K562 (cell line): ENCODE measurements at regions not wholly inside any gene's neighbourhood (a gene's known extent, or its start where the extent isn't known, plus 50 kb on each side); places are given as distances from the start of the nearest gene placed in this dataset.

Experiments
- ARID3B ChIP-seq: fragments of 250-450 bp; sonication (Bioruptor Pico); IDR thresholded peaks from 2 replicates; pipeline ENCODE4 v1.4.0; 2020; ENCODE audit warnings: borderline replicate concordance
- ETS1 ChIP-seq: conservative IDR thresholded peaks from 2 replicates; pipeline ENCODE4 v1.6.1; 2011; ENCODE audit warnings: low read depth, mild to moderate bottlenecking, low read length; ENCODE audit not compliant: control insufficient read depth
- IRF2 ChIP-seq: sonication (generic); formaldehyde crosslinking; IDR thresholded peaks from 2 replicates; pipeline ENCODE4 v1.8.1; 2022; ENCODE audit warnings: mild to moderate bottlenecking, missing genetic modification reagents
- JUND ChIP-seq, 2 experiments: IDR thresholded peaks; 2 replicates in 1 of 2; 3 replicates in 1 of 2; pipeline ENCODE4 v1.6.1; 2011; ENCODE audit warnings: borderline replicate concordance in 2 of 2, low read depth in 2 of 2, low read length in 2 of 2, improper control_type of control experiment in 1 of 2, missing biosample characterization in 1 of 2, missing genetic modification characterization in 1 of 2, missing genetic modification reagents in 1 of 2
- KLF13 ChIP-seq: fragments of 450-650 bp; IDR thresholded peaks from 2 replicates; pipeline ENCODE4 v1.6.1; 2016; ENCODE audit warnings: missing genetic modification characterization, low read depth, mild to moderate bottlenecking, missing compliant biosample characterization, moderate library complexity, borderline replicate concordance
- SMARCA5 ChIP-seq: fragments of 450-650 bp; IDR thresholded peaks from 2 replicates; pipeline ENCODE4 v1.6.1; 2016
- SOX6 ChIP-seq: fragments of 450-650 bp; IDR thresholded peaks from 2 replicates; pipeline ENCODE4 v1.6.1; 2014; ENCODE audit warnings: mild to moderate bottlenecking
- STAG1 ChIP-seq: sonication (generic); formaldehyde crosslinking; IDR thresholded peaks from 2 replicates; pipeline ENCODE4 v1.5.0; 2020; ENCODE audit warnings: missing genetic modification reagents, borderline replicate concordance
- TCF7L2 ChIP-seq: fragments of 150-350 bp; IDR thresholded peaks from 2 replicates; pipeline ENCODE4 v1.6.1; 2016; ENCODE audit warnings: low read depth, mild to moderate bottlenecking, low read length, moderate library complexity
- TCFL5 ChIP-seq: fragments of 250-450 bp; sonication (Bioruptor Pico); conservative IDR thresholded peaks from 2 replicates; pipeline ENCODE4 v1.6.1; 2021; ENCODE audit warnings: mild to moderate bottlenecking, moderate library complexity, matching md5 sums
- TEAD2 ChIP-seq: fragments of 450-650 bp; IDR thresholded peaks from 2 replicates; pipeline ENCODE4 v1.6.1; 2016; ENCODE audit warnings: missing genetic modification characterization, control low read depth, missing compliant biosample characterization
- YBX1 ChIP-seq: fragments of 450-650 bp; IDR thresholded peaks from 2 replicates; pipeline ENCODE4 v1.7.1; 2016; ENCODE audit warnings: mild to moderate bottlenecking
- ZNF174 ChIP-seq: fragments of 250-450 bp; sonication (Bioruptor Pico); IDR thresholded peaks from 2 replicates; pipeline ENCODE4 v1.4.0; 2020; ENCODE audit warnings: mild to moderate bottlenecking
- ZNF398 ChIP-seq: fragments of 250-450 bp; sonication (Bioruptor Pico); IDR thresholded peaks from 2 replicates; pipeline ENCODE4 v1.8.0; 2021; ENCODE audit warnings: moderate library complexity, mild to moderate bottlenecking, inconsistent platforms
- ZNF707 ChIP-seq: fragments of 250-450 bp; sonication (Bioruptor Pico); conservative IDR thresholded peaks from 2 replicates; pipeline ENCODE4 v1.8.0; 2022; ENCODE audit warnings: inconsistent platforms, mild to moderate bottlenecking, moderate library complexity
- TF ChIP-seq, protein P1 (sequence below): fragments of 250-450 bp; sonication (Bioruptor Pico); IDR thresholded peaks from 2 replicates; pipeline ENCODE4 v1.4.0; 2020; ENCODE audit warnings: mild to moderate bottlenecking
- TF ChIP-seq, protein P2 (sequence below): sonication (generic); formaldehyde crosslinking; IDR thresholded peaks from 2 replicates; pipeline ENCODE4 v1.4.0; 2020; ENCODE audit warnings: mild to moderate bottlenecking, missing genetic modification reagents

- TF ChIP-seq TCF7L2 (no peak), JUND (IDR thresholded peaks at IDR 0.05; ENCODE audit: borderline replicate concordance, low read depth, low read length) (peak; percentile 62), JUND (tag; IDR thresholded peaks at IDR 0.05; ENCODE audit: borderline replicate concordance, low read depth, low read length) (no peak; the same call in 2 of the 3 replicates), KLF13 (tag) (no peak), SMARCA5 (no peak), ZNF398 (no peak), YBX1 (no peak), TCFL5 (no peak), ARID3B (CRISPR knock-in tag) (no peak), IRF2 (CRISPR knock-in tag) (no peak), STAG1 (CRISPR knock-in tag) (peak; percentile 100), ETS1 (no peak), ZNF707 (CRISPR knock-in tag) (no peak), TEAD2 (tag) (peak; percentile 67; the same call in 1 of the 2 replicates), SOX6 (no peak), ZNF174 (CRISPR knock-in tag) (no peak)
- TF ChIP-seq, protein P1, sequence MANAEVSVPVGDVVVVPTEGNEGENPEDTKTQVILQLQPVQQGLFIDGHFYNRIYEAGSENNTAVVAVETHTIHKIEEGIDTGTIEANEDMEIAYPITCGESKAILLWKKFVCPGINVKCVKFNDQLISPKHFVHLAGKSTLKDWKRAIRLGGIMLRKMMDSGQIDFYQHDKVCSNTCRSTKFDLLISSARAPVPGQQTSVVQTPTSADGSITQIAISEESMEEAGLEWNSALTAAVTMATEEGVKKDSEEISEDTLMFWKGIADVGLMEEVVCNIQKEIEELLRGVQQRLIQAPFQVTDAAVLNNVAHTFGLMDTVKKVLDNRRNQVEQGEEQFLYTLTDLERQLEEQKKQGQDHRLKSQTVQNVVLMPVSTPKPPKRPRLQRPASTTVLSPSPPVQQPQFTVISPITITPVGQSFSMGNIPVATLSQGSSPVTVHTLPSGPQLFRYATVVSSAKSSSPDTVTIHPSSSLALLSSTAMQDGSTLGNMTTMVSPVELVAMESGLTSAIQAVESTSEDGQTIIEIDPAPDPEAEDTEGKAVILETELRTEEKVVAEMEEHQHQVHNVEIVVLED (CRISPR knock-in tag) = no peak
- TF ChIP-seq, protein P2, sequence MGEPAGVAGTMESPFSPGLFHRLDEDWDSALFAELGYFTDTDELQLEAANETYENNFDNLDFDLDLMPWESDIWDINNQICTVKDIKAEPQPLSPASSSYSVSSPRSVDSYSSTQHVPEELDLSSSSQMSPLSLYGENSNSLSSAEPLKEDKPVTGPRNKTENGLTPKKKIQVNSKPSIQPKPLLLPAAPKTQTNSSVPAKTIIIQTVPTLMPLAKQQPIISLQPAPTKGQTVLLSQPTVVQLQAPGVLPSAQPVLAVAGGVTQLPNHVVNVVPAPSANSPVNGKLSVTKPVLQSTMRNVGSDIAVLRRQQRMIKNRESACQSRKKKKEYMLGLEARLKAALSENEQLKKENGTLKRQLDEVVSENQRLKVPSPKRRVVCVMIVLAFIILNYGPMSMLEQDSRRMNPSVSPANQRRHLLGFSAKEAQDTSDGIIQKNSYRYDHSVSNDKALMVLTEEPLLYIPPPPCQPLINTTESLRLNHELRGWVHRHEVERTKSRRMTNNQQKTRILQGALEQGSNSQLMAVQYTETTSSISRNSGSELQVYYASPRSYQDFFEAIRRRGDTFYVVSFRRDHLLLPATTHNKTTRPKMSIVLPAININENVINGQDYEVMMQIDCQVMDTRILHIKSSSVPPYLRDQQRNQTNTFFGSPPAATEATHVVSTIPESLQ (CRISPR knock-in tag) = no peak
Measured at GRCh38 chr10:64041185-64041988, 520.2 kb downstream of the REEP3 start (continued).
